Urothelium cell line (cell line): ENCODE measurements at regions not wholly inside any gene's neighbourhood (a gene's known extent, or its start where the extent isn't known, plus 50 kb on each side); places are given as distances from the start of the nearest gene placed in this dataset.

ENCODE experiments used
- DNase-seq: peaks from one replicate; pipeline ENCODE4 v3.0.0; 2011; ENCODE audit warnings: low spot score, mixed read lengths
- FAIRE-seq: peaks from 2 replicates; lab custom pipeline; 2011; peaks lifted over from hg19 to GRCh38; lab: Jason Lieb, UNC

- FAIRE-seq: no peak
- no peak for DNase-seq
Observed at GRCh38 chr21:38879912-38880576, 74.3 kb downstream of the ETS2 start.

- DNase-seq (no peak), FAIRE-seq (no peak)
Observed at GRCh38 chr21:38878379-38879179, 72.8 kb downstream of the ETS2 start.

GRCh38 chr21:38875694-38876492 lies 70.2 kb downstream of the ETS2 start:
- DNase-seq: no peak
- no peak for FAIRE-seq
